GM19328 (cell line): ENCODE measurements at regions not wholly inside any gene's neighbourhood (a gene's known extent, or its start where the extent isn't known, plus 50 kb on each side); places are given as distances from the start of the nearest gene placed in this dataset.

ENCODE experiments used
- ATAC-seq: cut with Tn5 transposase; IDR thresholded peaks from one replicate; pipeline ENCODE4 v1.9.1; 2021; ENCODE audit warnings: mild to moderate bottlenecking, moderate library complexity; ENCODE audit not compliant: unreplicated experiment

DNA sequence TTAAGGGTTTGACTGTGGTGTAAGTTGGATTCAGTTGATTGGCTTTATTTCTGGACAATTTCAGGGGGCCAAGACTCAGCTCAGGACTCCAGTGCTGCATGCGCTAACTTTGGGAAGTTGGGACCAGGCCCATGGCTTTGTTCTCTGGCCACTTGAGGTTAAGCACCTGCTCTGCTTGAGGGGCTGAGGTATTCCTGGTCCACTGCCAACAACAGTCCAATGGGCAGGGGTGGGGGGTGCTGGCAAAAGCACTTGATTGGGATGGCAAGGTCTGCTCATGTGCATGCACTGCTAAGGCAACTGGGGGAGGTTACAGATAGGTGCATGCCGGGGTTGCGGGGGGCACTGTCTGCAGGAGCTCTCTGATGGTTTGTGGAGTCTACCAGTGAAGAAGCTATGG lies 52.6 kb upstream of the ASB17 start:
- ATAC-seq, result no peak

DNA sequence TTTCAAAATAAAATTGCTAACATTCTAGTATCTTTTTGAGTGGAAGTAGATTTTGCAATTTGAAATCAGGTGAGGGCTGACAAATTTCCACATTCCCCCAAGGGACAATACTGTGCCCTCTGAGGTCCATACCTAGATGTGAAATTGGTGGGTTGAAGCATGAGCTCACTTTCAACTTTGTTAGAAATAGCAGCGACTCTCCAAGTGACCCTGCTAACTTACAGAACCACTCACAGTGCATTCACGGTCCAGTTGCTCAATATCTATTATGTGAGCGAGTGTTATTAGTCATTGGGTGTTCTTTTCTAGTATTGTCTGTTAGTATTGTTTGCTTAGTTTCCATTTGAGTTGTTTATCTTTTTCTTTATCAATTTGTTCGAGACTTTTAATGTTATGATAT lies 53.6 kb upstream of the ASB17 start:
- ATAC-seq, result peak; percentile 77

DNA sequence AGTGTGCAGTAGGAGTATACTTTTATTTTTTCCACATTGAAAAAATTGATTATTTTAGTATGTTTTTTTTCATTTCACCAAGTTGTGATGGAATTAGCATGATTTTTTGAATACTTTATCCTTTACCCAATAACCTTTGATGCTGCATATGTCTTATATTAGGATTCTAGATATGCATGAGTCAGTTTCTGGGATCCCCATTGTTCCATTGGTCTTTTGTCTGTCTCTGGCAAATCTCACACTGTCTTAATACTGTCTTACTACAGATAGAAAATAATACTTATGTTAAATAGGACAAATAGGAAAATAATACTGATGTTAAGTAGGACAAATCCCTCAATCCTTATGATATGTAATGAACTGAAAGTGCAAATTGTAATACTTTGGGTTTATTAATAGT lies 54.3 kb upstream of the ASB17 start:
- ATAC-seq, result no peak

DNA sequence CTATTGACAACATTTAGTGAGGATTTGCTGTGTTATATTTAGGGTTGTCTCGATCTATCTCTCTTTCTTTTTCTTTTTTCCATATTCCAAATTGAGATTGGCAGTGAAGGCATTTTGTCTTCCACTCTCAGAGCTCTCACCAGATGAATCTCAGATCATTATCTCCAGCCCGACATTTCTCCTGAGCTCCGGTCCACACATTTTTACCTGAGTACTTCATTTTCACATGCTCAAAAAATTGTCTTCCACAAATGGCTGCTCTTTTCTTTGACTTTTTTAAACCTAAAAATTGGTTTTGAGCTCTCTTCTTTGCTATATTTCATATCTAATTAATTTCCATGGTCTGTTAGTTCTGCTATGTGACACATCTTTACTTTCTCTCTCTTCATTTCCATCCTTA lies 56.9 kb upstream of the ASB17 start:
- ATAC-seq, result no peak

DNA sequence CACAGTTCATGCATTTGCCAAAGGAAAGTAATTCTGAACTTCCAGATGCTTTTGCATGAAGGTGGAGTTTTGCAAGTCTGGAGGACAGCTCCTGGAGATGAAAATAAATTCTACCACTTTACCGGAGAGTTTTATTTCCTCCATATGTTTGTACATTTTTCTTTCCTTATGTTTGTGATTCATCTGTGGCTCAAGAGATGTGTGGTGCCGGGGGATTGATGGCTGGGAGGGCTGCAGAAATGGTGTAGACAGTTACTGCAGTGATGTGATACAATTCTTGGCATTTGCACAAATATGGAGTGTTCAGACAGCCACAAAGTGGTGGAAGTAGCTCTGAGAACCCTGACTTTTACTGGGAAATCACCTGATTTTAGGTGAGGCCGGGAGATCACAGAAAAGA lies 58.5 kb upstream of the ASB17 start:
- ATAC-seq, result no peak

DNA sequence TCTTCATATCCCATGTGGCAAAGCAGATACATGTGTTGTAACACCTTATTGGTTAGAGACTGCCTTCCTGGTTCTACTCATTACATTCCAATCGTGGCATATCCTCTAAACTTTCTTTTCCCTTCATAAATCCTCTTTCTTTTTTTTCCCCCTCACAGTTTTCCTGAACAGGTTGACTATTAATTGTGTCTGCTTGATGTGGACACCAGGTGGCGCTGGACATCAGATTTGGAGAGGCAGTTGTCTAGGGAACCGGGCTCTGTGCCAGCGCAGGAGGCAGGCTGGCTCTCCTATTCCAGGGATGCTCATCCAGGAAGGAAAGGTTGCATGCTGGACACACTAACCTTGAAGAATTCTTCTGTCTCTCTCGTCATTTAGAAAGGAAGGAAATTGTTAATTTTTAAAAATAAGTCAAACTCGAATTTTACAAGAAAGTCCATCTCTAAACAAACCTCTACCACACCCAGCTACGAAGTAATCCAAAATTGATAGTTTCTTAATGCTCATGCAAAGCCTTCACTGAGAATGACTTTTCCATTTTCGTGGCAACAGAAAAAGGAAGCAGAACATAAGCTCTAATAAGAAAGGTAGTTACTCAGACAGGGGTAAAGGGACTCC lies 59.4 kb upstream of the ASB17 start:
- ATAC-seq, result peak; percentile 94

DNA sequence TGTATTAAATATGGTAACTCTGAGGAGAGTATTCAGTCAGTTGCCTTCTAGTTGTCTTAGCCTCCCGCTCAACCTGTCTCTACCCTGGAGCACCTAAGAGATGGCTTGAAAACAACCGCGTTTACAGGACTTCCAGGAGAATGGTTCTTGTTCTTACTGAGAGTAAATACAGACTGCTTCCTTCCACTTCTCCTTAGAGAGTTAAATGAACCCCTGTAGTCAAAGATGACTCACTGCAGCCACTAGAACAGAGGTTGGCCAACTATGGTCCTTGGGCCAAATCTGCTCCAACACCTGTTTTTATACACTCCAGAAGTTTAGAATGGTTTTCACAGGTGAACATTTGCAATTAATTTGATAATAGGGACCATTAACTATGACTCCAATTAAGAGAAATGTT lies 60.1 kb upstream of the ASB17 start:
- ATAC-seq, result no peak

DNA sequence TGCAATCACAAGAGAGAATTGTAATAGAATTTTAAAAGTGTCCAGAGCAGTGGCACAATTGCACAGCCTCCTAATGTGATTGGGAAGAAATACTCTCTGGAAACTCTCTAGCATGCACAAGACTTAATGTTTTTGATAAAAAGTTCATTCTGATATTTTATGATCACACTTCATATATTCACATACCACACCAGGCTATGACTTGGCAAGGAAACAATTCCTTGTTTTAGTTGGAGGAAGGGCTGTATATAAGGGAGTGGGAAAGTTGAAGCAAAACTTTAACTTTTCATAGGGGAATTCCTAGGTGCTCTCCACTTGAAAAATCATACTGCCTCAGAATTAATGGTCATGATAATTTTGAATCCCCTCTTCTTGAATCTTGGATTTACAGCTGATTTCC lies 61.5 kb upstream of the ASB17 start:
- no peak for ATAC-seq

DNA sequence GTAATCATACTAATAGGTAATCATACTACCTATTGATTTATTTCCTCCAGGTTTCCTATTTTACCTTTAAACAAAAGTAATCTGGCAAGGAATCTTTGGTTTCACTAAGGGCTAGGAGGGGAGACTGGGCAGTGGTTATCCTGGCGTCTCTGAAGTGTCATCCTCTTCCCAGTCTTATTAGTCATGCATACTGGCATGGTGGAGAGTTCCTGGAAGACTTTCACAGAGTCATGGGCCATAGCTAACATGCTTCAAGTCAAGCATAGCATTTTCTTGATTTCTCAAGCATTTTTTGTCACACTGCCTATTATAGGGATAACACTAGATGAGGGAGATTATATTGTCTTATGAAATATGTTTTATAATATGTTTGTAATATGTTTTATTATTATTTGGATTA lies 64.0 kb upstream of the ASB17 start:
- no peak for ATAC-seq

DNA sequence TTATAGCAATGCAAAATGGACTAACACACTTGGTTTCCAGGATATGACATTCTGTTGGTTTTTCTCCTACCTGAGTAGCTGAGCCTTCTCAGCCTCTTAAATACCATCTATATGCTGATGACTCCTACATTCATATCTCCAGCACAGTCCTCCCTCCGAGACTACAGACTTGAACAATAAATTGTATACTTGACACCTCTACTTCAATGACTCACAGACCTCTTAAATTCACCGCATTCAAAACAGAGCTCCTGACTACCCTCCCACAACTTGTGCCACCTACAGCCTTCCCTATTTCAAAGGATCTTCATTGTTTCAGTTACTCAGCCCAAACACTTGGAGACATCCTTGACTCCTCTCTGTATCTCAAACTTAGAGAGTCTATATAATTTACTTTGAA lies 66.8 kb upstream of the ASB17 start:
- ATAC-seq, result no peak

DNA sequence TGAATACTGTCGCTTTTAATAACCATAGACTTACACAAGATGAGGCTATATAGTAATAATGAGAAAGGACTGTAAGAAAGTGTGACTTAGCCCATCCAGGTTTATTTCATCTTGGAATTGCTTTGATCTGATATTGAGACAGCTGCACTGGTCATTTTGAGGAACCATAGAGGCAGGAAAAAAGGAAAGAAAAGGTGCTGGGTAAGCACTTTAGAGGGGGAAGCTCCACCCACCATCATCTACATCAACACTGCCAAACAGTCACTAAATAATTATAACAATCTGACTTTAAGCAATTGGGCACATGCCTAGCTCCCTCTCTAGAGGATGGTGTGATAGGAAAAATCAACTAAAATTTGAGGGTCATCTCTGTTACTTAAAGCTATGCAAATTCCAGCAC lies 70.6 kb upstream of the ST6GALNAC3 start:
- ATAC-seq, result no peak

DNA sequence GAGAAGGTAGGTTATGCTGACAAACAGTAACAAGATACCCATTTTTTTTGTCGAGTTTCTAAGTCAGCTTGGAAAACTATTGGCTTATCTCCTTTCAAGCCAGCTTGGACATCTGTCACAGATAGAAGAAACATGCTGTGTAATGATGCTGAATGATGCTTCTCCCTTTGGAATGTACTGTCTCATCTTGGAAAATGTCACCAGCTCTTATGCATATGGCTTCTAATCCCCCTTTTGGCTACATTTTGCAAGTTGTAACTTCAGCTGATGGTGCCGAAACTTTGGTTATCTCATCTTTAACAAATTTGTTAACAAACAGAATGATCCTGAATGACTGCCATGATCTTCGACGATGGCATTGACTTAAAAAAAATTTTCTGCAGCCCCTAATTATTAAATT lies 68.8 kb upstream of the ST6GALNAC3 start:
- ATAC-seq, result no peak

DNA sequence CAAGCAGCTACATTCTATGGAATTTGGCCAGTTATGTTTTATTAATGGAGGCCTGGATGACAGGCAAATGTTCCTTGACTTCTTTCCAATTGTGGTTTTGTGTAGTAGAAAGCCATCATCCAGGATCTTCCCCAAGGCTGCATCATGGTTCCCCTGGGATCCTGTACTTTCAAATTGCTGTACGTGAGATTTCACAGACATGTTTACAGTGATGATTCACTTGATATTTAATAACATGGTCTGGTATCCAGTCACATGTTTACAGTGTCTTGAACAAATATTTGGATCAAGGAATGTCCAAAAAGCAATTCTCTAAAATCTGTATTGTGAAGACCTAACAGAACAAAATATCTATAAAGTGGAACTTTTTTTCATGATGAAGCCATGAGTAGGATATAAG lies 68.3 kb upstream of the ST6GALNAC3 start:
- no peak for ATAC-seq

DNA sequence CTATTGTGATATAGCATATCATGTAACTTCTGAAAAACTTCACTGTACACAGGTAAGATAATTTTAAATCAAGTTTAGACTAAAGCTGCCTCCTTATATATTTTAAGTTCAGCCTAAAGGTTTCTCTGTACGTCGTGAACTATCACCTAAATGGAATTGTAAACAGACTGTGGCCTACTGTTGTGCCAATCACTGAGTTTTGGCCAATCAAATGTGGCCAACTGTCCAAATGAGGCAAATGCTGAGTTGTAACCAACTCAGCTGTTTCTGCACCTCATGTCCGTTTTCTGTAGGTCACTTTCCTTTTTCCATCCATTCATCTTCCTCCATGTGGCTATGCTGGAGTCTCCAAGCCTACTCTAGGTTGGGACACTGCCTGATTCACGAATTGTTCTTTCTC lies 63.7 kb upstream of the ST6GALNAC3 start:
- ATAC-seq, result no peak

DNA sequence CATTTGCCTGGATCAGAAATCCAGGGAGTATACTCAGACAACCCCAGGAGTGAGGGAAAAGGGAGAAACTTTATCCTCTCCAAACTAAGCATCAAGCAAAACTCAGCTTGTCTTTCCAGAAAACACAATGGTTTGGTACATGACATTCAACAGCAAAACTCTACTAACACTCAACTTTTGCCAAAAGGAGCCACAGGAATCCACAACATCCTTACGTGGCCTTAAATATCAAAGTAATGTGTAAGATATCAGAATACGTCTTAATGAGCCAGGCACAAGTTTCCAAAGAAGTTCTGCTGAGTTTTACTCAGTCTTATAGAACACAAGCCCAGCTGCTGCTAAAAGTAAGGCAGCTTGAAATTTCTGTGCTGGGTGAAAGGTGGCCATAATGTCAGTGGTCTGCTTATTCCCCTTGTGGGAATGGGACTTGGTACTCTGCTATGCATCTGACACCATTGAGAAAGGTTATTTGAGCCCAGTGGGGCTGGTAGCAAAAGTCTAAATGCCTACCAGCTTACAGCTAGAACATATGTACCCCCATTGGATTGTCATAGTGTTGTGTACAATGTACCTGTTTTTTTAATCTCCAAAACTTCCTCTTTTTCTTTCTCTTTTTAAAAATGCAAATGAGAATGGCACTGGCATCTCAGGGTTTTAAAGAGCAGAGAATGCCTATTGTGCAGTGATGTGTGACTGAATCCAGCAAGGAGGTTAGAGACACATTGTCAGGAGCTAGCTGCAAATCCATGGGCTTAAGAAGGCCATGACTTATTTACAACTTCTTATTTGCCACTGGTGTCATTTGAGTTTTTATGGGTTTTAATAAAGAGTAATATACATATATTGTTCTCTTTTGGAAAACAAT lies 62.0 kb upstream of the ST6GALNAC3 start:
- ATAC-seq, result no peak

DNA sequence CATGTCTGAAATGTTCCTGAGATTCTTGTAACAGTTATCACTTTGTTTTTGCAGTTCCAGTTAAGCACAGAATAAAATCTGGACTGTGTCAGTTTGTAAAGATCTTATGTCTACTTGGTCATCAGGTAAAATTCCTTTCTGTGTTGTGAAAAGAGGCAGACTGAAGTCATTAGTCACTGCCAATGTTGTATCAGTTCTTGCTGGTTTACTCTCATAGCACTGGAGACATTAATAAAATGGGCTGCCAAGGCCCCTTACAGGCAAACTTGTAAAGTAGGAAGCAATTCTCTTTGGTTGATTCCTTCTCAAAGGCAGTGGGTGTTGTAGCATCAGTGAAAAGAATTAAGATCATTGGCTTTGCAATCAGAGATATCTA lies 61.4 kb upstream of the ST6GALNAC3 start:
- ATAC-seq, result no peak

DNA sequence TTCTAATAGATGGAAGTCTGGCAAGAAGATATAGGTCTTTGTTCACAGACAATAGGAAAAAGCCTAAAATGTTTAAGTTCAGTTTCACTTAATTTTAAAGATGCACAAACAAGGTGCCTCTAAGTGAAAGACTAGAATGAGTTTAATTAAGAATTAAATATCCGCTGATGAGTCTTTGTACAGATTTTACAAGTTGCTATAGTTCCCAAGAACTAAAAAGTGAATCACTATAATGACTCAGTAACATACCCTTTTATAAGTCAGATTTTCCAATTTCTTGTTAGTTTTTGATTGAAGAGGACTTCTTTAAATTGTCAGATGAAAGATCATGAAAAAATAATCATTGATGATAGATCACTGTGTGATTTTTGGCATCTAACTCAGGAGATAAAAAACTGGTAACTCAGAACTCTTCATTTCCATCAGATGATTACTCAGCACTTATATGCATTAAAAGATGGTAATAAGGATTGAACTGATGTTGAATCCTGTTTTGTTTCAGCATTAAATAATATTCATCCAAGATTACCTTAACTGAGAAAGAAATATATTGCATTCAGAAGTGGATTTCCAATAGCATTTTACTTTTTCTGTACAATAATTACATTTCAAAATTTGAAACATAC lies 59.0 kb upstream of the ST6GALNAC3 start:
- no peak for ATAC-seq

DNA sequence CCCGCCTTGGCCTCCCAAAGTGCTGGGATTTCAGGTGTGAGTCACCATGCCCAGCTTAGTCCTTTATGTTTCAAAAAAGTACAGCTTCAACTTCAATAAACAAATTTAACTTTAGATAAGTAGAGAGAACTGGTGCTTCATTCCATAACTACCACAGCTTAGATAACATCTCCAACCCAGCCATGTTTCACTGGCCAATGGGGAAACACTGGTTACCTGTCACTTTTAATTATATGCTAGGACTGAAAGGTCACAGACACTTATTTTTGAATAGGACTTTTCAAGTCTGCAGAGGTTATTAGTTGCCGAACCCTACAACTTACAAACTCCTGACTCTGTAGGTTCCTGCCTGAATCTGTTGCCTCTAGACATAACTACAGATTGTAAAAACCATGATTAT lies 56.5 kb upstream of the ST6GALNAC3 start:
- ATAC-seq, result no peak

DNA sequence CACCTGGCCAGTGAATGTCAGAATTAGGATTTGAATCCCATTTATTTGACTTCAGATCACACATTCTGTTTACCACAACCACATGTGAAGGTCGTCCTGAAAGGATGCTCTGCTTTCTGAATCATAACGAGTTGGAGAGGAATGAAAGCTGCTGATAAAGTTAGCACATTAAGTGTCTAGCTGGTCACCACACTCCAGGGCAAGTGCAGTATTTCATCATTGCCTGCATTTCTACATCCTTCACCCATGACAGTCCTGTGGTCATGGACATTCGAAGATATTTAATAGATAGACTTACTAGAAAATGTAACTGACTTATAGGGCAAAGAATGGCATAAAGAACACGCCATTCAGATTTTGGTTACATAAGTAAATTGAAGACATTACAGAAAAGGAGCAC lies 52.7 kb upstream of the ST6GALNAC3 start:
- no peak for ATAC-seq

DNA sequence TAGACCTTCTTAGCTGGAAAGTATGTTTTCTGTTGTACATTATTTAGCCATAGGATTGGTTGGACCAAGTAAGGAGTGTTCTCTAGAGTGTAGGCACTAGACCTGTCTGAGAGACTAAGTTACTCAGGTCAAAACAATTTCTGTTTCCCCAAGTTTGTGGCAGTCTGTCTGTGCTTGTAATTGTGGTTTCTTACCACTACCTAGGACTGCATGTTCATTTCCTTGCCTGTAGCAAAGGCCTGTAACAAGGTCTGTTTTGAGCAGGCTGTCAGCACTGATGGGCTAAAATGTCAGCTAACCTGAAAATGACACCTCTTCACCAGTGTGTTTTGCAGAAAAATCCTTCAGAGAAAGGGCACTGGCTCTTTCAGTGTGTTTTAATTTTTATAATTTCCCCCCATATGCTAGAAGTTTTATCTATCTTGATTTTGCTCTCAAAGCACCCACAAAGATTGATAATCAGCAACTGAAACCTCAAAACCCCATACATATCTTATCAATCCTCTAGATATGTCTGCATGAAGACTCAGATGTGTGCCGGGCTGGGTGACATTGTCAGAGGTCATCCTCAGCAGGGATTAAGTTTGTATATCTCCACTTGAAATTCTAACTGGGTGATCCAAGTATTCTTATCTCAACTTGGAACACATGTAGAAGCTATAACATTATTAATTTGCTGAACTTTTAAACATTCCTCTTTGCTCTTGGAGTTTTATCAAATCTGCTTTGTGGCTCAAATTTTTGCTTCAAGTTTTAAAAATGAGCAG lies 50.7 kb upstream of the ST6GALNAC3 start:
- no peak for ATAC-seq
